ENCODE measurements at regions not wholly inside any gene's neighbourhood (a gene's known extent, or its start where the extent isn't known, plus 50 kb on each side); places are given as distances from the start of the nearest gene placed in this dataset.
"Not testable (repeated sequence)": the region's sequence is repeated elsewhere in the genome, so short reads cannot be mapped to it uniquely, and the experiment has no call there.

GRCh38 chr1:94296018-94296417 is 58.6 kb upstream of the ARHGAP29 start:
- WGBS, 2 donors, result 66 to 70% methylated on average over 5 of the region's 5 CpGs
- peak overlapping the region; percentile 9 to 77 (median 62) for H3K27ac ChIP-seq
- ATAC-seq (ENCODE audit: low FRiP score in 2 of 2) (no peak), DNase-seq (no peak)
- peaks cover 40 to 51% (median 46%) of the 10 kb centered on the region in 4 donors for H3K4me1 ChIP-seq
- no peaks in the 10 kb centered on the region for H3K27me3 ChIP-seq
- H3K4me3 ChIP-seq, result no peak overlapping the region
- H3K36me3 ChIP-seq, result no peaks in the 10 kb centered on the region
- H3K9me3 ChIP-seq, result no peaks in the 10 kb centered on the region
- TF ChIP-seq CTCF (IDR thresholded peaks at IDR 0.05), result no peak
- no peak for TF ChIP-seq EP300 (IDR thresholded peaks at IDR 0.05)
- TF ChIP-seq POLR2A (IDR thresholded peaks at IDR 0.05), result no peak
- peak; percentile 59 to 64 for TF ChIP-seq POLR2AphosphoS5 (IDR thresholded peaks at IDR 0.05)

GRCh38 chr1:94292978-94293377 is 55.6 kb upstream of the ARHGAP29 start:
- Histone ChIP-seq H3K27ac (peak overlapping the region in 3 of 4 donors; percentile 10 to 71 (median 49)), H3K4me1 (peaks cover 9 to 26% (median 18%) of the 10 kb centered on the region in 4 donors)
- H3K9me3 ChIP-seq; ATAC-seq (ENCODE audit: low FRiP score in 2 of 2); H3K36me3 ChIP-seq; H3K4me3 ChIP-seq; H3K27me3 ChIP-seq: not testable (repeated sequence)
- peak in 1 of 2 donors; percentile 6 for DNase-seq
- WGBS, 2 donors, result 64 to 85% methylated on average over 7 to 8 of the region's 8 CpGs

GRCh38 chr1:94289244-94289643 is 51.9 kb upstream of the ARHGAP29 start:
- 85 to 94% methylated on average over 1 of the region's 1 CpG for WGBS, 2 donors
- ATAC-seq (ENCODE audit: low FRiP score in 2 of 2), result not testable (repeated sequence)

More at GRCh38 chr1:94289244-94289643, 51.9 kb upstream of the ARHGAP29 start:
- H3K27me3 ChIP-seq, H3K4me3 ChIP-seq, H3K36me3 ChIP-seq, H3K9me3 ChIP-seq, DNase-seq, H3K27ac ChIP-seq, H3K4me1 ChIP-seq: not testable (repeated sequence)

All from upper lobe of left lung (tissue), 6 donors.